Type B pancreatic cell (in vitro differentiated cells): ENCODE measurements at regions not wholly inside any gene's neighbourhood (a gene's known extent, or its start where the extent isn't known, plus 50 kb on each side); places are given as distances from the start of the nearest gene placed in this dataset.

Experiments
- DNase-seq: peaks from one replicate; pipeline ENCODE4 v3.0.0; 2021; ENCODE audit warnings: mixed read lengths; ENCODE audit not compliant: unreplicated experiment; ENCODE audit errors: extremely low spot score
- H3K27ac Mint-ChIP-seq: 2 replicates; pipeline ENCODE4 v1.8.0; 2021; ENCODE audit warnings: mild to moderate bottlenecking, mixed read lengths
- H3K27me3 Mint-ChIP-seq: 2 replicates; pipeline ENCODE4 v1.8.0; 2021; ENCODE audit warnings: mixed read lengths
- H3K36me3 Mint-ChIP-seq: 2 replicates; pipeline ENCODE4 v1.8.0; 2021; ENCODE audit warnings: mixed read lengths
- H3K4me1 Mint-ChIP-seq: one replicate; pipeline ENCODE4 v1.8.0; 2021; ENCODE audit warnings: mixed read lengths; ENCODE audit not compliant: unreplicated experiment
- H3K4me3 Mint-ChIP-seq: 2 replicates; pipeline ENCODE4 v1.8.0; 2021; ENCODE audit warnings: mild to moderate bottlenecking, mixed read lengths
- H3K9me3 Mint-ChIP-seq: 2 replicates; pipeline ENCODE4 v1.8.0; 2021; ENCODE audit warnings: mixed read lengths
- TF ChIP-seq, protein P1 (sequence below): fragments of 200-600 bp; sonication (generic); conservative IDR thresholded peaks from 2 replicates; pipeline ENCODE4 v1.5.0; 2021; ENCODE audit warnings: antibody characterized with exemption, mild to moderate bottlenecking

DNA sequence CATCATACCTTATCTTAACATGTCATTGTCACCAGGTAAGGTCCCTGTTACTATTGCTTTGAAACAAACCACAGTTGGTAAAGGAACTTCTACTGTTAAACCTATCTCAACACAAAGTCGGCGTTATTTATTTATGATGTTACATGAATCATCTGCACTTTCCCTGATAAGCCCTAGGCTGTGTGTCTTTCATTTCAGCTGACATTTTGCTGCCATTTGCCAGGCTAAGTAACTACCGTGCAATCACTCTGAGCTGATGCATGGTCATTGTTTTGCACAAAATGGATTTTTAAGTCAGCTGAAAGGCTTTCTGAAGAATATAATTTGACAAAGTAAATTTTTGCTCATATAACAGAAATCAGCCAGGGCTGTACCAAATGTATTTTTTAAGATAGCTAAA lies 546.5 kb downstream of the ZNF608 start:
- H3K27ac Mint-ChIP-seq: no peak overlapping the region
- peaks cover 8% of the 10 kb centered on the region for H3K36me3 Mint-ChIP-seq
- H3K4me3 Mint-ChIP-seq: no peak overlapping the region
- DNase-seq: no peak
- H3K27me3 Mint-ChIP-seq: peaks cover 28% of the 10 kb centered on the region
- TF ChIP-seq, protein P1, sequence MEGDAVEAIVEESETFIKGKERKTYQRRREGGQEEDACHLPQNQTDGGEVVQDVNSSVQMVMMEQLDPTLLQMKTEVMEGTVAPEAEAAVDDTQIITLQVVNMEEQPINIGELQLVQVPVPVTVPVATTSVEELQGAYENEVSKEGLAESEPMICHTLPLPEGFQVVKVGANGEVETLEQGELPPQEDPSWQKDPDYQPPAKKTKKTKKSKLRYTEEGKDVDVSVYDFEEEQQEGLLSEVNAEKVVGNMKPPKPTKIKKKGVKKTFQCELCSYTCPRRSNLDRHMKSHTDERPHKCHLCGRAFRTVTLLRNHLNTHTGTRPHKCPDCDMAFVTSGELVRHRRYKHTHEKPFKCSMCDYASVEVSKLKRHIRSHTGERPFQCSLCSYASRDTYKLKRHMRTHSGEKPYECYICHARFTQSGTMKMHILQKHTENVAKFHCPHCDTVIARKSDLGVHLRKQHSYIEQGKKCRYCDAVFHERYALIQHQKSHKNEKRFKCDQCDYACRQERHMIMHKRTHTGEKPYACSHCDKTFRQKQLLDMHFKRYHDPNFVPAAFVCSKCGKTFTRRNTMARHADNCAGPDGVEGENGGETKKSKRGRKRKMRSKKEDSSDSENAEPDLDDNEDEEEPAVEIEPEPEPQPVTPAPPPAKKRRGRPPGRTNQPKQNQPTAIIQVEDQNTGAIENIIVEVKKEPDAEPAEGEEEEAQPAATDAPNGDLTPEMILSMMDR: no peak
- peaks cover 39% of the 10 kb centered on the region for H3K4me1 Mint-ChIP-seq
- peaks cover 6% of the 10 kb centered on the region for H3K9me3 Mint-ChIP-seq

DNA sequence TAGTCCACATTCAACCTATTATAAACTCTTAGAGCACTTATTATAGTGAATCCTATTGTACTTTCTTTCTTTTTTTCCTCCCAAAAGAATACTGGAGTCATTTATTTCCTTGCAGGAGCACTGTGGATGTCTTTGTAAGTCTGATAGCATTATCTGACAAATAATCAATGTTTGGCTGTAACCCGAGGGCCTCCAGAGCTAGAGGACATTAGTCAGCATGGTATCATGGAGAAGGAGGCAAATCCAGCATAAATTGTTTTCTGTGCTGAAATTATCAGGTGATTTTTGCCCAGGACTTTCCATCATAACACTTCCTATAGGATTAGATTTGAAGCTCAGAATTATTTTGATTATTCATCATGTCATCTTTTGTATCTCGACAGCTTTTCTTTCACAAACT lies 551.0 kb downstream of the ZNF608 start:
- Mint-ChIP-seq H3K36me3 (no peaks in the 10 kb centered on the region), H3K4me3 (peak overlapping the region; percentile 15), H3K4me1 (peaks cover 48% of the 10 kb centered on the region), H3K9me3 (no peaks in the 10 kb centered on the region), H3K27ac (no peak overlapping the region), H3K27me3 (peaks cover 28% of the 10 kb centered on the region)
- DNase-seq: no peak
- TF ChIP-seq, protein P1: no peak

DNA sequence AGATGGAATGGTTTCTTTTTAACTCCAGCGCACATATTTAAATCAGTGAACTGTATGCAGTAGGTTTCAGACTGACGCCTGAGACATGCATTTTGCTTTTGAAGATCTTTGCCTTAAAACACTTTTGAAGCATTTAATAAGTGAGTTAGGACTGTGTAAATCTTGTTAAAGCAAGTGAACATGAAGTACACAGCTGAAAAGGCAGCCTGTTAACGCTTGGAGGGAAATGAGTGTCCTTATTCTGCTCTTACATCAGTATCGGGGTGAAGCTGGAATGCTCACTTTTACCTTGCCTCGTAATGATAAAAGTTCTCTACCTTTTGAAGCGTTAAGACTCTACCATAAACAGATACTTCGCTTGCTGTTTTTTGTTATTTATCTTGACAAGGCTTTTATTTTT lies 552.2 kb downstream of the ZNF608 start:
- peaks cover 41% of the 10 kb centered on the region for H3K4me1 Mint-ChIP-seq
- H3K27ac Mint-ChIP-seq: no peak overlapping the region
- no peak for DNase-seq
- peaks cover 27% of the 10 kb centered on the region for H3K27me3 Mint-ChIP-seq
- no peaks in the 10 kb centered on the region for H3K9me3 Mint-ChIP-seq
- H3K4me3 Mint-ChIP-seq: no peak overlapping the region
- H3K36me3 Mint-ChIP-seq: no peaks in the 10 kb centered on the region
- TF ChIP-seq, protein P1: no peak

DNA sequence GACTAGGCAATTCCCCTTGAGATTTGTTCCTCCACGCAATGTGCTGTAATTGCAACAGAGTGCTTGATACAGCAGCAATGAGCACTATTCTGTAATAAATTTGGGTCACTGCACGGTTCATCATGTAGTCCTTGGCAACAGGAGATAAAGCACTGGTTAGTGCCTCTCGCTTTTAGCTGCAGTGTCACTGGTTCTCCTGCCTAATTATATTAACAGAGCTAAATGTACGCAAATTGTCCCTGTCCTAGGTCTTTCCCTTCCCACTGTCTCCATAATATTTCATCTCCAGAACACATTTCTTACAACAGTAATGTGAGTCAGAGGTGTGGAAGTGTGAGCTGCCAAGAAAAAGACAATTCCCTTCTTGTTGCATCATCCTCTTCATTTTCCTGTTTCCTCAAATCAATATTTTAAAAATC lies 553.1 kb downstream of the ZNF608 start:
- no peak overlapping the region for H3K27ac Mint-ChIP-seq
- H3K9me3 Mint-ChIP-seq: no peaks in the 10 kb centered on the region
- TF ChIP-seq, protein P1: no peak
- no peaks in the 10 kb centered on the region for H3K36me3 Mint-ChIP-seq
- H3K4me3 Mint-ChIP-seq: no peak overlapping the region
- peaks cover 27% of the 10 kb centered on the region for H3K27me3 Mint-ChIP-seq
- peaks cover 41% of the 10 kb centered on the region for H3K4me1 Mint-ChIP-seq
- DNase-seq: no peak

DNA sequence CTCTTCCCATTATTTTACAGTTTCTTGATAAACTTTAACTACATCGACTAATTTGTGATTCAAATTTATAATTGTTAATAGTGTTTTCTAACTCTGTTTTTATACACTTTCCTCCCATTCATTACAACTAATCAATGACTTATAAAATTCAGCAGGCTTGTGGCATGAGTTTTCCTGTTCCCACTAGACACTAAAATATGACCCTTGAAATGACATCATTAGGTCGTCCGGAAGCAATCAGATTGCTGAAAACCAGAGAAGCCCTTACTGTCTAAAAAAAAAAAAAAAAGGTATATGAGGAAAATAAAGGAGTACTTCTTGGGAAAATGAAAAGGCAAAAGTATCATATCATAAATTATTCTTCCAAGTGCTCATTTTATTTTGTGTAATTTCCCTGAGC lies 553.7 kb downstream of the ZNF608 start:
- TF ChIP-seq, protein P1: no peak
- Mint-ChIP-seq H3K4me3 (no peak overlapping the region), H3K36me3 (no peaks in the 10 kb centered on the region), H3K4me1 (peaks cover 35% of the 10 kb centered on the region), H3K27ac (no peak overlapping the region), H3K27me3 (peaks cover 24% of the 10 kb centered on the region), H3K9me3 (no peaks in the 10 kb centered on the region)
- DNase-seq: no peak

DNA sequence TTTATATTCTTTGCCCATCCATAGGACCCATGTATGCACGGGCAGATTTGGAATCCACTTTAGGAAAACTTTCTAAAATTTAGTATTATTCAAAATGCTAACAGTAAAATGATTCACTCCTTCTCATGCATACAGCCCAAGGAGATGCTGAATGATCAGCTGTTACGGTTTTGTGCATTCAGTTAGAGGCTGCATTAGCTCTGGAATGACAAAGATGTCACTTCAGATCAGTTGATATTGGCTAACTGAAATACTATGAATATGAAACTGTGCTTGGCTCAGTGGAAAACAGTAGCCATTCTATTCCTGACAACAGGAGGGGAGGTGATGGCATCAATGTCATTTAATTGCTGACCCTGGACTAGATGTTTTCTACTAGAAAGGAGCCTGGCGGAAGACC lies 560.7 kb downstream of the ZNF608 start:
- Mint-ChIP-seq H3K4me3 (no peak overlapping the region), H3K36me3 (peaks cover 3% of the 10 kb centered on the region), H3K27me3 (peaks cover 6% of the 10 kb centered on the region), H3K9me3 (peaks cover 1% of the 10 kb centered on the region), H3K27ac (no peak overlapping the region), H3K4me1 (peaks cover 10% of the 10 kb centered on the region)
- DNase-seq: no peak
- TF ChIP-seq, protein P1: no peak
